ENCODE measurements at regions not wholly inside any gene's neighbourhood (a gene's known extent, or its start where the extent isn't known, plus 50 kb on each side); places are given as distances from the start of the nearest gene placed in this dataset.
"Not testable (repeated sequence)": the region's sequence is repeated elsewhere in the genome, so short reads cannot be mapped to it uniquely, and the experiment has no call there.

DNA sequence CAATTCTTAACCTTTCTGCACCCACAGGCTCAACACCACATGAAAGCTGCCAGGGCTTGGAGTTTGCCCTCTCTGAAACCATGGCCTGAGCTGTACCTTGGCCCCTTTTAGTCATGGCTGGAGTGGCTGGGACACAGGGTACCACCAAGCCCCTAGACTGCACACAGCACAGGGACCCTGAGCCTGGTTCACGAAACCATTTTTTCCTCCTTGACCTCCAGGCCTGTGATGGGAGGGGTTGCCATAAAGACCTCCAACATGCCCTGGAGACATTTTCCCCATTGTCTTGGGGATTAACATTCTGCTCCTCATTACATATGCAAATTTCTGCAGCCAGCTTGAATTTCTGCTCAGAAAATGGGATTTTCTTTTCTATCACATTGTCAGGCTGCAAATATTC, 113.4 kb downstream of the XPNPEP1 start:
- not testable (repeated sequence) for DNase-seq (ENCODE audit: low read depth in 4 of 4, low spot score in 2 of 4)

DNA sequence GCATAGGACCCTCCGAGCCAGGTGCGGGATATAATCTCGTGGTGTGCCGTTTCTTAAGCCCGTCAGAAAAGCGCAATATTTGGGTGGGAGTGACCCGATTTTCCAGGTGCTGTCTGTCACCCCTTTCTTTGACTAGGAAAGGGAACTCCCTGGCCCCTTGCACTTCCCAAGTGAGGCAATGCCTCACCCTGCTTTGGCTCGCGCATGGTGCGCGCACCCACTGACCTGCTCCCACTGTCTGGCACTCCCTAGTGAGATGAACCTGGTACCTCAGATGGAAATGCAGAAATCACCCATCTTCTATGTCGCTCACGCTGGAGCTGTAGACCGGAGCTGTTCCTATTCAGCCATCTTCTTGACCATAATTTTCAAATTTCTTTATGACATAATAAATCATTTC, 122.1 kb downstream of the XPNPEP1 start:
- not testable (repeated sequence) for DNase-seq (ENCODE audit: low read depth in 4 of 4, low spot score in 2 of 4)

DNA sequence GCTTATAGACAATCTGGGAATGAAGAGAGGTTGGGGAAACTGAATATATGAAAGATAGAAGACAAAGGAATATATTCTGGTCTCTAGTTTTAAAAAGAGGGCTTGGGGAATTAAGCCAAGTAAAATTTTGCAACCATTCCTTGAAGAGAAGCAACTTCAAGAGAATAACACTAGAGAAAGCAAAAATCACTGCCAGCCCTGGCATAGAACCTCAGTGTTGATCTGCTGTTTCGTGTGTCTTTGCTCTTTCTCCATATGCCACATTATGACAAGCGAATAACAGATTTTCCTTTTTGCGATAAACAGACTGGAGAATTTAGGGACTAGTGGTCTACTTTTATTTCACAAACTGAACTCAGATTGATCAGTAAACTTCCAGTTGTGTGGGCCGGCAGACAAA, 132.7 kb downstream of the XPNPEP1 start:
- no peak for DNase-seq (ENCODE audit: low read depth in 4 of 4, low spot score in 2 of 4)

DNA sequence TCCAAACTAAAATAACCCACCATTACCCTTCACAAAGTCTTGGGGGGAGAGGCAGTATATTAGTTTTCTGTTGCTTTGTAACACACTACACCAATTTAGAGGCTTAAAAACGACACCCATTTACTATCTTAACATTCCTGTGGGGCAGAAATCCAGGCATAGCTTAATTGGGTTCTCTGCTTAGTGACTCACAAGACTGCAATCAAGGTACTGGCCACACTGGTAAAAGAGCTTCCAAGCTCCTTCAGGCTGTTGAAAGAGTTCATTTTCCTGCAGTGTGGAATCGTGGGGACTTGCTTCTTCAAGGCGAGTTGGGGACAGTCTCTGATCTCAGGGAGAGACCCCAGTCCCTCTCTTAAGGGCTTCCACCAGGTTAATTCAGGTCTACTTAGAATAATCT, 139.1 kb downstream of the XPNPEP1 start:
- DNase-seq (ENCODE audit: low read depth in 4 of 4, low spot score in 2 of 4), result no peak

DNA sequence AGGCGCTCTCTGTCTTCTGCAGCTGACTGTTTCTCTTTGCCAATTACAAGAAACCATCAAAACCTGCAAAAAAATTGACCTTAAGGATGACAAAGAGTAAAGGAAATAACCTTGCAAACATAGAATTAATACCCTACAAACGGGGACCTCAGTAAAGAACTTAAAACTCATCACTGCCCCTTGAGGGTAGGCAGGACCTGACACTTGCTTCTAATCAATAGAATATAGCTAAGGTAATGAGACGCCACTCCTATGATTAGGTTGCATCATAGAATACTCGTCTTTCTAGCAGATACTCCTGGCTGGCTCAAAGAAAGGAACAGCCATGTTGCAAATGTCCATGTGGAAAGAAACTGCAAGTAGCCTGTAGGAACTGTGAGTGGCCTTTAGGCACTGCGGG, 140.0 kb downstream of the XPNPEP1 start:
- no peak for DNase-seq (ENCODE audit: low read depth in 4 of 4, low spot score in 2 of 4)

DNA sequence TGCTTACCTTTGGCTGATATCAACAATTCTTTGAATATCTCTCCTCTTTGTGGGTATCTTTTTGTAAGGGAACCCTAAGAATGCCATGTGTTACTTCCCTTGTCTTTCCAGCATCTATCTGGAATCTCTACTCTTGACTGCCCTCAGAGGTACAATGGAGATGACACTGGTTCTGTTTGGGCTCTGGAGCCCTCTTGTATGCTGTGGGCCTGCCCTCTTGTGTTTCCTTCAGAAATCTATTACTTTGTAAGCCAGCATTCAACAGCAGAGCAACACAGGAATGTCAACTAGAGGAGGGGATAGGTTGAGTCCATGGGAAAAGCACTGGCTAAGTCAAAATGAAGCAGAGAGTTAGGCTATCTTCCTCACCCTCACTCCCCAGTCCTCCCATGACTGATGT, 142.3 kb downstream of the XPNPEP1 start:
- DNase-seq (ENCODE audit: low read depth in 4 of 4, low spot score in 2 of 4), result no peak

DNA sequence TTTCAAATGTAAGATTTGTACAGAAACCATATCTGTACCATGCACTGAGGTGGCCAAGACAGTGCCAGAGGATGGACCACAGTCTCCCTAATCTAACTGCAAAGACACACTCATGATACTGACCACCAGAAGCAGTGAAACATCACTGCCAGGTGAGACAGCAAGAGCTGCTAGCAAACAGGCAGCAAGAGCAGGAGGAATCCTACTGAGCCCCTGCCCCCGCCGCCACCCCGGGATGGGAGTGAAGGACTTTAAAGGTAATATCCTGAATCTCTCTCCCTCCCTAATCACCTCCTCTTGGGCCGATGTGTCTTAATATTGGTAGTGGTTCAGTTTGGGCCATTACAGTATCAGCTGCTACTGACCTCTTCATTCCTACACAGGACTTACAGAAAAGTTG, 144.3 kb downstream of the XPNPEP1 start:
- DNase-seq (ENCODE audit: low read depth in 4 of 4, low spot score in 2 of 4), result no peak

DNA sequence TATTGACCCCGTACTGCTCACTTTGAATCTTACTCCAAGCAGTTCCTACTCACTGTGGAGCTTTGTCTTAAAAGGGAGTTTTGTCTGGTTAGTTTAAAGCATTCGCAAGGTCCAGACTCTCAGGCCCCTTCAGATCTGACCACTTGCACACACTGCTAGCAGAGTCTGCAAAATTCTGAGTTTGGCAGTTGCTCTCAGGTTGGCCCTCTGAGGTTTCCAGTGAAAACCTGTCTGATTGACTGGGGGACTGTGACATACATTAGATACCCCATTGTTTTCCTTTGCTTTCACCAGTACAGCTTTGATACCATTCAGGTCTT, 149.2 kb downstream of the XPNPEP1 start:
- DNase-seq (ENCODE audit: low read depth in 4 of 4, low spot score in 2 of 4), result no peak

DNA sequence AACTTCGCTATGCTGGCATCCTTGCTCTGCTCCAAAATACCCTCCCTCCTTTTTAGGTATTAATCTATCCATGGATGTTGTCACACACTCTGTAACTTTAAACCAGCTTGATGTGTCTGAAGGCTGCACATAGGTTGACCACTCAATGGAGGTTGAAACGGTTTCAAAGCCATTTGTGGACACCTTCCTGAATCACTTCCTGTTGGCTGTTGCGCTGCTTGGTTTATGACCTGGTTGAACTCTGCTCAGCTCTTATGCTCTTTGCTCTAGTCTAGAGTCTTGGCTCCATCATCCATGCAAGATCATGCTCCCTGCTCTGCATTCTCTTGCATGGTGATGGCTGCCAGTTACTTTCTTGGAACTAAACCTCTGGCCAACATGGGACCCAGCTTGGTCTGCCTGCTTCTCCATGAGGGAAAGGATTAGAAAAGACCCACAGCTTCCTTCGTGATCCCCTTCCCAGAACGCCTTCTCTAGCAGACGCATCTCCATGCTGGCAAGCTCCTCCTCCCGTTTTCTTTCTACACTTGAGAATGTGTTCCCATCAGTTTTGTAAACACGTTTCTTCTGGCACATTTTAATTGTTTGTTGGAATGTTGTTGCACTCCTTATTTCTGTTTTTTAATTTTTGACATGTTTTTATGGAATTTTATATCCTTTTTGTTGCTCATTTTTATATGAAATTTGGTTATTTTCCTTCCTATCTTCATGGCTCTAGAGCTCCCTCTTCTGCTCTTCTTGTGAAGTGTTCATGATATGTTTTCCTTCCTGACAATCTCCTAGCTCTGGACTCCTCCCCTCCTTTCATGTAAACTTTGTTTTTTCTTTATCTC, 149.8 kb downstream of the XPNPEP1 start:
- peak in 3 of 4 donors; percentile 5 to 29 (median 23) for DNase-seq (ENCODE audit: low read depth in 4 of 4, low spot score in 2 of 4)

DNA sequence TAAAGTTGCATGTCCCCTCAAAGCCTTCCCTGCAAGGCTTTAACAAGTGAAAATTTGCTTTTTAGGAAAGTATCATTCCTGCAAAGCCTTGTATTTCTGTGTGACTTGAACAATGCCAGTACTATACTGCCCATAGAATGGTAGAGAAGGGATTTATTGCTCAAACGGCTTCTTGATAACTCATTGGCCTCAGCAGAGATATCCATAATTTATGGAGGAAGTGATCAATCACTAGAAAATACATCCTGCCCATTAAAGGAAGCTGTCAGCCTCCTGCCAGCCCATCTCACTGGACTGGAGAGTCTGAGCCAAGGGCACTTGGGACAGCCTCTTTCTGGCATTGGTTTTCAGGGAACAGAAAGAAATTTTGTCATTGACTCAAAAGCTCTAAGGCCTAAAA, 152.6 kb downstream of the XPNPEP1 start:
- DNase-seq (ENCODE audit: low read depth in 4 of 4, low spot score in 2 of 4), result no peak

DNA sequence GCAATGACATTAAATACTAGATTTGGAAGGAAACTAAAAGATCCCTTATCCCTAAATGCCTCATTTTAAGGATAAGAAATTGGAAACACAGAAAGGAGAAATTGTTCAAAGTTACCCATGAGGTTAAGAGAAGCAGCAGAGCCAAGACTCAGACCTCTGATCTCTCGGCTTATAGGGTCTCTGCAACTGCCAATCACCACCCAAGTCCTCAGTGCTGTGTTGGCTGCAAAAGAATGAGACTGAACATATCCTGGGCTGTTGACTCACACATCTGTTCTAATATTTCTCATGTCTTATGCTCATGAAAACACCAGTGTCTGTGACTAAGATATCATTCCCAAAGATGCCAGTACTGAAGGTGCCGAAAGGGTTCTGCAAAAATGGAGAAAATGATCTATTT, 153.3 kb downstream of the XPNPEP1 start:
- no peak for DNase-seq (ENCODE audit: low read depth in 4 of 4, low spot score in 2 of 4)

DNA sequence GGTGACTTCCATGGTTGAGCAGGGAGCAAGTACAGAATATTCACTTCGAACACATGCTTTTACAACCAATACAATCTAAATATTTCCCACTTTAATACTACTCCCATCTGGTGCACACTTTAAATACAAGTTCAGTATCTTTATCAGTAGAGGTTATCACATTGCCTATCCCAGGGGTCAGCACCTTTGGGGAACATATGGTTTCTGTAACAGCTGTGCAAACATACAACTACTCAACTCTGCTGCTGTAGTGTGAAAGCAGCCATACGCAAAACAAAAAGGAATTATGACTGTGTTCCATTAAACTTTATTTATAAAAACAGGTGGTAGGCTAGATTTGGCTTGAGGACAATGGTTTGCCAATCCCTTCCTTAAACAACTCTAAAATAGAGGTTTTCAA, 157.5 kb downstream of the XPNPEP1 start:
- DNase-seq (ENCODE audit: low read depth in 4 of 4, low spot score in 2 of 4), result no peak

DNA sequence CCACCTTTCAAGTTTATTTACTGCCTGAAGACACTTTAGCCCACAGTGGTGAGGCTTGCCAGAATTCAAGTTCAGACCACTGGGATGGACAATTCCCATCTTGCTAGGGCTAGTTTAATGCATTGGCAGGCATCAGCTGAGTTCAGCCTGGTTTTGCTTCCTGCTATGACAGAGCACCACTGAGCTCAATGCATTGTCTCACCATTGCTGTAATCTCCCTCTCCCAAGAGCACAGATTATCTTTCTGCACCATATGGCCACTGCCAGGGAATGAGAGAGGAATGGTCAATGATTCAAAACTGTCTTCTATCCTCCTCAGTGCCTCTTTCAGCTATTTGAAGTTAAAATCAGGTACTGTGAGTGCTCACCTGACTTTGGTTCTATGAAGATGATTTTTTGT, 160.8 kb downstream of the XPNPEP1 start:
- DNase-seq (ENCODE audit: low read depth in 4 of 4, low spot score in 2 of 4), result no peak

DNA sequence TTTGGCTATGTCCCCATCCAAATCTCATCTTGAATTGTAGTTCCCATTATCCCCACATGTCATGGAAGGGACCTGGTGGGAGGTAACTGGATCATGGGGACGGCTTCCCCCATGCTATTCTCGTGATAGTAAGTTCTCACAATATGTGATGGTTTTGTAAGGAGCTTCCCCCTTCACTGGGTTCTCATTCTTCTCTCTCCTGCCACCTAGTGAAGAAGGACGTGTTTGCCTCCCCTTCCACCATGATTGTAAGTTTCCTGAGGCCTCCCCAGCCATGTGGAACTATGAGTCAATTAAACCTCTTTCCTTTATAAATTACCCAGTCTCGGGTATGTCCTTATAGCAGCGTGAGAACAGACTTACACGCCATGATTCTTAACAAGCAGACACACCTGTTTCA, 165.6 kb downstream of the XPNPEP1 start:
- not testable (repeated sequence) for DNase-seq (ENCODE audit: low read depth in 4 of 4, low spot score in 2 of 4)

DNA sequence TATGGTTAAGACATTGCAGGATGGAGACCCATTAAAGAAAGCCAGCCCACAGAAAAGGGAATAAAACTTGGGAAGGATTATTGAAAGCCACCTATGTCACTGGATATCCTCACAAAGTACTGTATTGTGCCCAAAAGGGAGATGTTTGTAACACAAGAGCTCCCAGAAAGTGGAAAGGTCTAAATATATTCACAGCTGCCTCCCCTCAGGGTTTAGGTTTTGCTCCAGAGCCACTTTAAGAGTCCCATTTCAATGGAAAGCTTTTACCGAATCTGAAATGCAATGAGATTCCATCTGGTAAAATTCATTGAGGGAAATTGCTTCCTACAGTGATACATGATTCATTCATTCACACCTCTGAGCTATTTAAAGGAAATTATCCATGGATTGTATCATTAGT, 176.4 kb downstream of the XPNPEP1 start:
- DNase-seq (ENCODE audit: low read depth in 4 of 4, low spot score in 2 of 4), result no peak

DNA sequence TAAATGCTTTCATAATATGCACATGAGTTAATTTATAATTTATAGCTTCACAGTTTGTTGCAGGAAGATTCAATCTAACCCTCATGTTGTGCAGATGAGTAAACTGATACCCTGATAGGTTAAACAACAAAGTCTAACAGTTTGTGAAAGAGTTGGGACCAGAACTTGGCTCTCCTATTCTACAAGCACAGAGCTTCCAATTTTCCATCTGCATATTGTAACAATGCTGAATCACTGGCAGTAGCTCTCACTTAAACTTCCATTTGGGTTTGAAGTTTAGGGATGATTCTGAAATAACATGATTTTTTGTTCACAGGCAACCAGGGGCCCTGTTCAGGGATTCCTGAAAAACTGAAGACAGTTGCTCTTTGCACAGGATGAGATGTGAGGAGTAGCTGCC, 179.3 kb downstream of the XPNPEP1 start:
- DNase-seq (ENCODE audit: low read depth in 4 of 4, low spot score in 2 of 4), result no peak

DNA sequence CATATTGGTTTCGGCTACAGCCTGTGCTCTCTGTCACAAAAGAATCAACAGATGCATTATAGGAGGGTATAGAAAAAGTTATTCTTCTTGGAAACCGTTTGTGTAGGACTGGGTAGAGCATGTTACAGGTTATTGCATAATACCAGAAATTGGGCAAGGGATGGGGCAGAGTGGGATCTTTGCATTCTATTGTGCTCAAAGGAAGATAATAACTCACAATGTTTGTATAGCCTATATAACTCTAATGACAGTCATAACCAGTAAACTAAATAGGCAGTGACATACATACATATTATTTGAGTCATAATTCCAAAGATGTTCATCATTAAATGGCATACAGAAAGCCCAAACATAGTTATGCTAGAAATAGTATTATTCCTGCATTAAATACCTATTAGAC, 179.7 kb downstream of the XPNPEP1 start:
- DNase-seq (ENCODE audit: low read depth in 4 of 4, low spot score in 2 of 4), result no peak

DNA sequence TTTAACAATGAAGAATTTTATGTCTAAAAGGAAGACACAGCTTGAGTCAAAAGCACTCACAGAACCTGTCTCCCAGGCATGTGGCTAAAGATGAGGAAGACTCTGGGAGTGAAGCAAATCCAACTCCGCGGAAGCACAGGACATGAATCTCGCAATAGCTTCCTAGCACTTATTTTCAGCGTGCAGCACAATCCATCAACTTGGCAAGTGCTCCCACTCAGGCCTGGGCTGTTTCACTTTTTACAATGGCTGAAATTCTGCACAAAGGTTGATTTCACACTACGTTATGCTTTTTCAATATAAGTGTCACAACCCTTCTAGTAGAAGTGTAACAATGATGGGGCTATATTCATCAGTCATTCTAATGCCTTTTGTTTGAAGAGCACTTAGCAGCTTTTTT, 180.2 kb downstream of the XPNPEP1 start:
- DNase-seq (ENCODE audit: low read depth in 4 of 4, low spot score in 2 of 4), result no peak

DNA sequence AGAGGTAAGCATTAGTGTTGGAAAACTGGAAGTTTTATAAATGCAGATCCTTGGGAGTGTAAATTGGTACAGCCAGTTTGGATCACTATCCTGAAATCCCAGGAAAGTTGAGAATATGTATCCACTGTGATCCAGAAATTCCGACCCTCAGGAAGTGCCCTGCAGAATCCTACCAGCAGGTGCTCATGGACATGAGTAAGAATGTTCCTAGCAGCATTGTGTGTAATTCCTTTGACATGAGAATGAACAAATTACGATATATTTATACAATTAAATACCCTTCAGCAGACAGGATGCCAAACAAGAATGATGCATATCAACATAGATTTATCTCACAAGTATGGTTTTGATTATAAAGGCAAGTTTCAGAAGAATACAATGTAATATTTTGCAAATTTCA, 181.6 kb downstream of the XPNPEP1 start:
- no peak for DNase-seq (ENCODE audit: low read depth in 4 of 4, low spot score in 2 of 4)

DNA sequence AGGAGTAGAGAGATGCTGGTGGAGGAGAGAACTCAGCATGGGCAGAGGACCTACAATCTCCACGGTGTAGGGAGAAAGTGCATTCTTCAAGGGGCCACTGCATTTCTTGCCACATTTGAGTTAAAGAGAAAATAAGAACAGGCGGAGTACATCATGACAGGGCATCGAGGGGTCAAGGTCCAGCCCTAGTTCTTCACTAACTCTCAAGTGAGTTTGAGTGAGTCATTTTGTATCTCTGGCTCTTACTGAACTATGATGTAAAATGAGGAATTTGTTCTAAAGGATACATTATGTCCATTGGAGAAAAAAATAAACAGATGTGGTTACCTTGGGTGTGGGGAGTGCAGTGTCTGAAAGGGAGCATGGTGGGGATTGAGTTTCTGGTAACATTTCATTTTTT, 182.9 kb downstream of the XPNPEP1 start:
- no peak for DNase-seq (ENCODE audit: low read depth in 4 of 4, low spot score in 2 of 4)

DNA sequence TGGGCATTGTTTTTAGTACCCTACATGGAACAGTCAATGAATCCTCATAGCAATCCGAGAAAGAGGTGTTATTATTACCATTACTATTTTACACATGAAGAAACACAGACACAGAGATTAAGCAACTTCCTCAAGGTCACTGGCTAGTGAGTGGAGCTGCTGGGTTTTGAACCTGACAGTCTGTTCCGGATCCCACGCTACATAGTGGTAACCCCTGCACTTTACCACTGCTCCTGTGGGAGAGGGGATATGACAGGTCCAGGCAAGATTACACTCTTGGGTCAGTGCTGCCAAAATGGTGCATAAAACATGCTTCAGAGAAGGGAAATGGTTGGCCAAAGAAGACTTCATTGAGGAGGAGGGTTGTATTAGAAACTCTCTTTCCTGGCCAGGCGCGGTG, 185.7 kb downstream of the XPNPEP1 start:
- no peak for DNase-seq (ENCODE audit: low read depth in 4 of 4, low spot score in 2 of 4)

DNA sequence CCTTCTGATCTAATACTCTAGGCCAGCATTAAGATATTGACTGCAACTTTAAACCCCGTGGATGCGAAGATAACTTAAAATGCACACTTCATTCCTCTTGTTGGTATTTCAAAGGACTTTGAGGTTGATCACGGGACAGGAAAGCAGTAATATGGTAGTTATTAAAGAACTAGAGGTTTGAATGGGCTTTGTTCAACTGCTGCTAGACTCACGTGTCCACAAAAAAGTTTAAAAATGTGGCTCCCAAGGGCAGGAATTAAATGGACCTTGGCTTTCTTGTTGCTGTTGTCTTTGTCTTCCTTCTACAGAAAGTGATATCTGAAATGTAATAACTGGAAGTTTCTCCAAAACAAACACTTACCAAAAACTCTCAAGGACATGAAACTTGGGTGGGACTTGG, 186.3 kb downstream of the XPNPEP1 start:
- no peak for DNase-seq (ENCODE audit: low read depth in 4 of 4, low spot score in 2 of 4)

DNA sequence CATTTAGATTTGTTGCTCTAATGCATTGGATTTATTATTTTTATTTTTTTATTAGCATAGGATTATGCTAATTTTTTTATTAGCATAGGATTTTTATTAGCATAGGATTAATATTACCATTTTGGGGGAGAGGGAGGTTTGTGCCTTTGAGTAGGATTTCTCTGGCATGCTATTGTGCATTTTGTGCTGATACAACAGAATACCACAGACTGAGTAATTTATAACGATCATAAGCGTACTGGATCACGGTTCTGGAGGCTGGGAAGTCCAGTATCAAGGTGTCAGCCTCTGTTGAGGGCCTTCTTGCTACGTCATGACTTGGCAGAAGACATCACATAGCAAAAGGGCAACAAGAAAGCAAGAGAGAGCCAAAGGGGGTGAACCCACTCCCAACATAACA, 187.5 kb downstream of the XPNPEP1 start:
- DNase-seq (ENCODE audit: low read depth in 4 of 4, low spot score in 2 of 4), result no peak

Data from left renal cortex interstitium (tissue), 4 donors.